CD4-positive, CD25-positive, alpha-beta regulatory T cell (primary cell): ENCODE measurements at regions not wholly inside any gene's neighbourhood (a gene's known extent, or its start where the extent isn't known, plus 50 kb on each side); places are given as distances from the start of the nearest gene placed in this dataset.
"Not testable (repeated sequence)": the region's sequence is repeated elsewhere in the genome, so short reads cannot be mapped to it uniquely, and the experiment has no call there.

ENCODE experiments used
- ATAC-seq, 2 donors: fragments of 150-1000 bp; cut with Tn5 transposase; one replicate each; pipeline ENCODE4 v1.10.0; 2021; ENCODE audit warnings: low read depth in 2 of 2, moderate number of reproducible peaks in 2 of 2, moderate library complexity in 1 of 2
- DNase-seq, 3 donors: peaks; one replicate each; pipeline versions ENCODE4 v3.0.0 to v3.0.0-alpha.2; 2012 to 2022; ENCODE audit warnings: mixed read lengths in 1 of 3
- H3K27ac ChIP-seq: one replicate; pipeline ENCODE4 v1.7.0; 2013; ENCODE audit warnings: mild to moderate bottlenecking, low read length; ENCODE audit not compliant: insufficient read depth, poor library complexity, severe bottlenecking
- H3K27me3 ChIP-seq: one replicate; pipeline ENCODE4 v1.7.0; 2013; ENCODE audit warnings: low read length; ENCODE audit not compliant: control insufficient read depth, insufficient read depth
- H3K36me3 ChIP-seq: one replicate; pipeline ENCODE4 v1.7.0; 2013; ENCODE audit warnings: mild to moderate bottlenecking, low read length, moderate library complexity; ENCODE audit not compliant: control insufficient read depth, insufficient read depth
- H3K4me1 ChIP-seq: 2 replicates; pipeline ENCODE4 v1.7.0; 2013; ENCODE audit warnings: mild to moderate bottlenecking, low read length; ENCODE audit not compliant: insufficient read depth, control insufficient read depth, poor library complexity, severe bottlenecking
- H3K4me3 ChIP-seq: one replicate; pipeline ENCODE4 v1.7.0; 2013; ENCODE audit warnings: low read depth, mild to moderate bottlenecking, low read length, moderate library complexity
- H3K9me3 ChIP-seq, 2 experiments: 1 replicate in 1 of 2; 2 replicates in 1 of 2; pipeline ENCODE4 v1.7.0; 2013; ENCODE audit warnings: low read length in 2 of 2, mild to moderate bottlenecking in 1 of 2, moderate library complexity in 1 of 2; ENCODE audit not compliant: control insufficient read depth in 2 of 2
- H3K27ac Mint-ChIP-seq, 3 donors: one replicate each; pipeline ENCODE4 v1.8.0; 2020 to 2022; ENCODE audit warnings: mild to moderate bottlenecking in 3 of 3, mixed read lengths in 3 of 3, moderate library complexity in 2 of 3
- H3K27me3 Mint-ChIP-seq: one replicate; pipeline ENCODE4 v1.8.0; 2022; ENCODE audit warnings: mild to moderate bottlenecking, mixed read lengths
- H3K36me3 Mint-ChIP-seq: one replicate; pipeline ENCODE4 v1.8.0; 2020; ENCODE audit warnings: mixed read lengths
- H3K4me1 Mint-ChIP-seq, 4 donors: one replicate each; pipeline ENCODE4 v1.8.0; 2020 to 2022; ENCODE audit warnings: mixed read lengths in 4 of 4, mild to moderate bottlenecking in 1 of 4
- H3K4me3 Mint-ChIP-seq, 4 donors: one replicate each; pipeline ENCODE4 v1.8.0; 2020 to 2022; ENCODE audit warnings: mild to moderate bottlenecking in 4 of 4, mixed read lengths in 4 of 4, moderate library complexity in 3 of 4
- H3K9me3 Mint-ChIP-seq, 7 donors: one replicate each; pipeline ENCODE4 v1.8.0; 2020 to 2022; ENCODE audit warnings: mixed read lengths in 7 of 7, mild to moderate bottlenecking in 3 of 7, moderate library complexity in 2 of 7

GRCh38 chr21:10005791-10006190 lies 515.6 kb upstream of the TPTE start:
- not testable (repeated sequence) for H3K4me3 Mint-ChIP-seq, H3K27me3 ChIP-seq, H3K4me1 ChIP-seq, H3K9me3 ChIP-seq, H3K27ac Mint-ChIP-seq, H3K4me1 Mint-ChIP-seq, H3K36me3 ChIP-seq, H3K27me3 Mint-ChIP-seq, H3K36me3 Mint-ChIP-seq, DNase-seq, H3K27ac ChIP-seq, H3K4me3 ChIP-seq, ATAC-seq
- H3K9me3 Mint-ChIP-seq, result peaks cover 0 to 46% (median 15%) of the 10 kb centered on the region in 7 donors

GRCh38 chr21:10016991-10017390 lies 504.4 kb upstream of the TPTE start:
- not testable (repeated sequence) for H3K27ac ChIP-seq, H3K4me1 Mint-ChIP-seq, ATAC-seq, H3K9me3 ChIP-seq, H3K4me3 ChIP-seq, H3K27ac Mint-ChIP-seq, H3K36me3 Mint-ChIP-seq, DNase-seq, H3K27me3 ChIP-seq, H3K36me3 ChIP-seq, H3K4me3 Mint-ChIP-seq, H3K27me3 Mint-ChIP-seq, H3K4me1 ChIP-seq
- H3K9me3 Mint-ChIP-seq, result peaks cover 3 to 23% (median 10%) of the 10 kb centered on the region in 7 donors

- not testable (repeated sequence) for DNase-seq, H3K36me3 Mint-ChIP-seq, H3K4me1 Mint-ChIP-seq, H3K36me3 ChIP-seq, H3K27ac Mint-ChIP-seq, ATAC-seq, H3K4me3 ChIP-seq, H3K9me3 ChIP-seq, H3K4me1 ChIP-seq, H3K27ac ChIP-seq, H3K4me3 Mint-ChIP-seq, H3K27me3 ChIP-seq, H3K27me3 Mint-ChIP-seq
- H3K9me3 Mint-ChIP-seq, result peaks cover 3 to 18% (median 10%) of the 10 kb centered on the region in 7 donors
These were observed 503.6 kb upstream of the TPTE start for GRCh38 chr21:10017757-10018156.

GRCh38 chr21:10021462-10021861 lies 499.9 kb upstream of the TPTE start:
- not testable (repeated sequence) for H3K36me3 Mint-ChIP-seq, H3K27me3 ChIP-seq, H3K27me3 Mint-ChIP-seq, H3K36me3 ChIP-seq, H3K4me1 Mint-ChIP-seq, H3K27ac Mint-ChIP-seq, H3K9me3 ChIP-seq, H3K4me1 ChIP-seq, H3K27ac ChIP-seq, H3K4me3 ChIP-seq, ATAC-seq, DNase-seq, H3K4me3 Mint-ChIP-seq
- H3K9me3 Mint-ChIP-seq, result peaks cover 8 to 21% (median 14%) of the 10 kb centered on the region in 7 donors

GRCh38 chr21:10022745-10023144 lies 498.6 kb upstream of the TPTE start:
- H3K9me3 Mint-ChIP-seq, result peaks cover 0 to 11% (median 10%) of the 10 kb centered on the region in 7 donors
- not testable (repeated sequence) for H3K4me3 ChIP-seq, DNase-seq, H3K36me3 ChIP-seq, H3K4me3 Mint-ChIP-seq, H3K27me3 ChIP-seq, H3K4me1 Mint-ChIP-seq, H3K27ac ChIP-seq, H3K9me3 ChIP-seq, H3K27me3 Mint-ChIP-seq, H3K27ac Mint-ChIP-seq, H3K36me3 Mint-ChIP-seq, H3K4me1 ChIP-seq, ATAC-seq
